ENCODE measurements at regions not wholly inside any gene's neighbourhood (a gene's known extent, or its start where the extent isn't known, plus 50 kb on each side); places are given as distances from the start of the nearest gene placed in this dataset.

DNA sequence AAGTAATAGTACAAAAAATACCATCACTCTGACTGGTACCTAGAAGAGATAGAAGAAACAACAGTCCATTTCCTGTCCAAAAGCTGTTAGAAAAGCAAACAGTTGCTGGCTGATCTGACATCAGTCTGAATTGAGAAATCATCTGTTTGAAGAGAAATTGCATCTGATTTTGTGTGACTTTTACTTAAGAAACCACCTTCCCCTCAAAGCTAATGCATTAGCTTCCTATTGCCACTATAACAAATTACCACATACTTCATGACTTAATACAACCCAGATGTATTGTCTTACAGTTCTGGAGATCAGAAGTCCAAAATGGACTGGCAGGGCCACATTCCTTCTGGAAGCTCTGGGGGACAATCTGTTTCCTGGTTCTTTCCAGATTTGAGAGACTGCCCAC is 385.9 kb upstream of the TLE4 start:
- Mint-ChIP-seq H3K4me1 (no peaks in the 10 kb centered on the region), H3K27ac (no peak overlapping the region), H3K27me3 (peaks cover 5% of the 10 kb centered on the region), H3K9me3 (peaks cover 10% of the 10 kb centered on the region), H3K4me3 (no peak overlapping the region), H3K36me3 (no peaks in the 10 kb centered on the region)

DNA sequence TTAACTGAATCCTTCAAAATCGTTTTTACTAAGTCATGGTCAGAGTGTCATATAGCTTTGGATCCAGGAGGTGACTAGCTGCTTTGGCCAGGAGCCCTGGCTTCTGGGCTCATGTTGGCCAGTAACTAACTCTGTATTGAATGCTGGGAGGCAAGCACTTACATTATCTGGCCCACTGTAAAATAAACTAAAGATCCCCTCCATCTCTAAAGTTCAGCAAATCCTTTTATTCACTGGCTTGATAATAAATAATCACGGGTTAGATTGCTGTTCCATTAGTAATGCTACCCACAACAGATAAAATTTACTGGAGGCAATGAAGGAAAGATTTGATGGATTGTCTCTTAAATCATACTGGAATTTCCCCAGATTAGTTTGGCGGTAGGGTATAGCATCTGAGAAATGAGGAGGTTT is 382.2 kb upstream of the TLE4 start:
- H3K27ac Mint-ChIP-seq = no peak overlapping the region

DNA sequence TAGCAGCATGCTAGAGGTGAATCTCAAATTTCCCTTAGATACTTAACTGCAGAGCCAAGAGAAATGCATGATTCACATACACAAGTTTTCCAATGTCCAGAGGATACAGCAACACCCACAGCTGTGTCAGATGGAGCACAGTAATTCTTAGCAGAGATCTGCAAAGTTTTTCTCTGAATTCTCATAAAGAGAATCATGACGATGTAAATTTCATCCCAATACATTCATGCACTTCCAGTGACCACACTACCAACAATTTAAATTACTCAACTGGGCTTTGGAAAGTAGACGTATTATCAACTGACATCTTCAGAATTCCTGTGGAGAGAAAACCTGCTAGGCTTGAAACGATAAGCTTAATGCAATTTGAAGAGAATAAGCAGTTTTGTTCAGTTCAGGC is 378.8 kb upstream of the TLE4 start:
- Mint-ChIP-seq H3K27me3 (peaks cover 4% of the 10 kb centered on the region), H3K4me1 (no peaks in the 10 kb centered on the region), H3K9me3 (no peaks in the 10 kb centered on the region), H3K27ac (no peak overlapping the region), H3K36me3 (no peaks in the 10 kb centered on the region), H3K4me3 (no peak overlapping the region)

More for the DNA sequence above, 382.2 kb upstream of the TLE4 start:
- H3K27me3 Mint-ChIP-seq = peaks cover 5% of the 10 kb centered on the region
- H3K9me3 Mint-ChIP-seq = peaks cover 10% of the 10 kb centered on the region
- H3K36me3 Mint-ChIP-seq = no peaks in the 10 kb centered on the region
- H3K4me3 Mint-ChIP-seq = no peak overlapping the region
- no peaks in the 10 kb centered on the region for H3K4me1 Mint-ChIP-seq

DNA sequence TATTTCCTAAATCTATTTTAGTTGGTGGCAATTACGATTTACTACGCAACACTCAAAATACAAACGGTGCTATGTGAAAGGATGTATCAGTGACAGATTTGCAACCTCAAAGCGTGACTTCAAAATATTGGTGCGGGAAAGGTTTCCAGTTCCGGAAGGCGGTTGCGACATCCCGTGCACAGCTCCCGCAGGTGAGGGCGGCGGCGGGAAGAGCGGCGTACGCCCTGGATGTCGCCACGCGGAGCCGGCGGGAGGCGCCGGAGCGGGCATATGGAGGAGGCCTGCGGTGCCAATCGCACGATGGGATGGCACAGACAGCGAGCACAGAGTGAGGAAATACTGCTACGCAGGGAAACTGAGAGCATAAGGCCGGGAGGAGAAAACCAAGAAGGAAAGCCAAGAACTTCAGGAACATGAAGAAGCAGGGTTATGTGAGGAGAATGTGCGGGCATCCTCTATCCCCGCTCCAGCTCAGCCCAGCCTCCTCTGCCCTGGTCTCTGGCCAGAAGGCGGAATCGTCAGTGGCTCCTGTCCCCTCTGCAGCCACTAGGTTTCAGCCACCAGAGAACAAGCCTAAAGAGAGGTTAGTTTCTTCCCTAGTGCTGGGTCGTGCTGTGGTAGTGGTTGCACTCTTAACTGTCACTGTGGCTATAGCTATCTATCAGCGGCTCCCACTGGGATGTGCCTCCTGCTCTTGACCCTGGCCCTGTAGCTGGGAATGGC is 378.1 kb upstream of the TLE4 start:
- H3K4me1 Mint-ChIP-seq = no peaks in the 10 kb centered on the region
- no peak overlapping the region for H3K4me3 Mint-ChIP-seq
- no peaks in the 10 kb centered on the region for H3K36me3 Mint-ChIP-seq
- no peak overlapping the region for H3K27ac Mint-ChIP-seq
- peaks cover 2% of the 10 kb centered on the region for H3K27me3 Mint-ChIP-seq
- H3K9me3 Mint-ChIP-seq = no peaks in the 10 kb centered on the region

DNA sequence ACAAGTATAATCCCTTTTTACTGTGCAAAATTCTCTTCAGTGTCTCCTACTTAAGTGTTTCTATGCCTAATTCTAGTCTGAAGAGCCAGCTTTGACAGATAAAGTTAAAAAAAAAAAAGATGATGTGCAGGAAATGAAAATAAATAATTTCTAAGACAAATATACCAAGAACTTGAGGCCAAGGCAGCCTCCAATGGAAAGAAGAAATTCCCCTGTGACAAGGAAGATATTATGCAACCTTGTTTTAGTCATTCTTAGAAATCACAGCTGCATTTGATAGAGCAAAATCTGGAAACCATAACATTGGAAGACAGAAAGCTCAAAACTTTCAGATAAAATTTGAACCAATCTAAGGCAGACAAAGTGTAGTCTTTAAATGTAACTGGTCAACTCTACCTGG is 375.9 kb upstream of the TLE4 start:
- Mint-ChIP-seq H3K4me1 (no peaks in the 10 kb centered on the region), H3K36me3 (no peaks in the 10 kb centered on the region), H3K27ac (no peak overlapping the region)

DNA sequence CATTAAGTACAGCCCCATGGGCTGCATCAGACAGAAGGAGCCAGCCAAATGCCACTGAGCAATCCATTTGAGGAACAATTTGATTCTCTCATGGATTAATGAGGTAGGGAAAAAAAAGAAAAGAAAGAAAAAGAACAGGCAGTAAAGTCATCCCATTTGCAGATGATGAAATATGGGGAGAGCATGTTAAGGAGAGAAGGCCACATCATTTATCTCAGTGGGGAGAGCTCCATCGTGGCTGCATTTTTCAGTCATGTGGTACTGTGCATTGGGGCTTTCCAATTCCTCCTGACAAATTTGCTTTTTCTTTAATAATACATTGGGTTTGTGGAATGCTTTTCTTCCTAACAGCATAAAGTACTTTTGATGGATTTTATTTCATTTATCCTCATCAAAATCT is 375.2 kb upstream of the TLE4 start:
- H3K36me3 Mint-ChIP-seq = no peaks in the 10 kb centered on the region
- no peaks in the 10 kb centered on the region for H3K4me1 Mint-ChIP-seq
- no peak overlapping the region for H3K27ac Mint-ChIP-seq
- peaks cover 6% of the 10 kb centered on the region for H3K27me3 Mint-ChIP-seq
- no peaks in the 10 kb centered on the region for H3K9me3 Mint-ChIP-seq
- no peak overlapping the region for H3K4me3 Mint-ChIP-seq

More for the DNA sequence above, 375.9 kb upstream of the TLE4 start:
- peaks cover 6% of the 10 kb centered on the region for H3K27me3 Mint-ChIP-seq
- no peaks in the 10 kb centered on the region for H3K9me3 Mint-ChIP-seq
- H3K4me3 Mint-ChIP-seq = no peak overlapping the region

DNA sequence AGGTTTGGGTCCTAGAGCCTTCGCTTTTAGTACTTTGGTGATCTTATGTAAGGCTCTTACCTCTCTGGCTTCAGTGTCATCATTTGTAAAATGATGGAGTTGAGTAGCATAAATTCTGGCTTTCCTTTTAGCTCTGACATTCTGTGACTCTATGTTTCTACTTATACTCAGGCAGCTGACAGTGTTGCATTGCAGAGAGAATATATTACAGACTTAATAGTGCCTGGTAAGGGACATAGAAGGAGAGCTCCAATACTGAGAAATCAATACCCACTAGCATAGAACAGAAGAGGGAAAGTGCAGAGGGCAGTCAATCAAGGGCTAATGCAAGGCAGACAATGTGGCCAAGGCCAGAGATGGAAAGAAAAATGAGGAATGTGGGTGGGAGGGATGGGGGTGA is 371.4 kb upstream of the TLE4 start:
- H3K9me3 Mint-ChIP-seq = no peaks in the 10 kb centered on the region
- no peak overlapping the region for H3K27ac Mint-ChIP-seq
- peaks cover 6% of the 10 kb centered on the region for H3K27me3 Mint-ChIP-seq
- no peak overlapping the region for H3K4me3 Mint-ChIP-seq
- H3K4me1 Mint-ChIP-seq = no peaks in the 10 kb centered on the region
- H3K36me3 Mint-ChIP-seq = no peaks in the 10 kb centered on the region

DNA sequence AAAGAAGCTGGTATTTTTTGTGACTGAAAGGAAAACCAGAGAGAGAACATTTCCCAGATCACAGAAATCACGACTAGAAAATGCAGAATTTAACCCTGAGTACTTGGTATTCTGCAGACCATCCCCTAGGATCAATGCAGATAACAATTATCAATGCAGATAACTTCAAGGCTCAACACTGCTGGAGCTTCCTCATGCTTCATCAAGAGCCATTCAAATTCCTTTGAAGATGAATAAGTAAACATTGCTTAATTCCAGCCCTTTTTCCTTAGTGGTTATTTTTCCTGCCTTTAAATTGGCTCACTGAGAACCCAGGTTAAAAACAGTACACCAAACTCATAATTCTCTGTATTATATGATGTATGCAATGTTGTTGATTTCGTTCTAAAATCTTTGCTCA is 370.1 kb upstream of the TLE4 start:
- H3K27ac Mint-ChIP-seq = no peak overlapping the region
- H3K27me3 Mint-ChIP-seq = peaks cover 6% of the 10 kb centered on the region
- H3K4me1 Mint-ChIP-seq = no peaks in the 10 kb centered on the region
- H3K4me3 Mint-ChIP-seq = no peak overlapping the region
- no peaks in the 10 kb centered on the region for H3K36me3 Mint-ChIP-seq
- H3K9me3 Mint-ChIP-seq = no peaks in the 10 kb centered on the region

DNA sequence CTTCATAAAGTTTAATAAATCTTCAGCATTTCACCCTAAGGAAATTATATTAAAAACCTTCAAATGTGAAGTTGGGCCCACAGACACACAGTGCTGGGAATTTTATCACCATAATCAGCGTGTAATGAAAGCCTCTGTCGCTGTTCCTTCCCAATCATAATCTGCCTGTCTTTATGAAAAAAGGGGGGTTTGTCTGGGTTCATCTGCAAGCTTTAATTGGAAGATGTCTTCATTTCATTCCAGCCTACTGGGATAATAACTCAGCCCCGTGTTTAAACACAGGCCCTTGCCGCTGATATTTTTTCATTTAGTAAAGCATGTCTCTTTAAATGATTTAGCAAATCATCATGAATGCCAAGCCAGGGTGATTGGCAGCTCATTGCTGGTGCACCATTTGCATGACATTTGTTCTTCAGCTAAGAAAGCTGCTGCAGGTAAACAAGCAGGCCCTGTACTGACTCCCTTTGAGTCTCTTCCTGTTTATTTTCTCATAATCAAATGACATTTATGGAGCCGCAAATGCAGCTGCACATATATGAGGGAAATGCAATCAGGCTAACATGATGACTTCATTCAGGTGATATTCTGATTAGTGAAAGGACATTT is 362.9 kb upstream of the TLE4 start:
- Mint-ChIP-seq H3K4me1 (no peaks in the 10 kb centered on the region), H3K9me3 (no peaks in the 10 kb centered on the region), H3K36me3 (no peaks in the 10 kb centered on the region), H3K4me3 (no peak overlapping the region), H3K27ac (no peak overlapping the region), H3K27me3 (peaks cover 4% of the 10 kb centered on the region)

DNA sequence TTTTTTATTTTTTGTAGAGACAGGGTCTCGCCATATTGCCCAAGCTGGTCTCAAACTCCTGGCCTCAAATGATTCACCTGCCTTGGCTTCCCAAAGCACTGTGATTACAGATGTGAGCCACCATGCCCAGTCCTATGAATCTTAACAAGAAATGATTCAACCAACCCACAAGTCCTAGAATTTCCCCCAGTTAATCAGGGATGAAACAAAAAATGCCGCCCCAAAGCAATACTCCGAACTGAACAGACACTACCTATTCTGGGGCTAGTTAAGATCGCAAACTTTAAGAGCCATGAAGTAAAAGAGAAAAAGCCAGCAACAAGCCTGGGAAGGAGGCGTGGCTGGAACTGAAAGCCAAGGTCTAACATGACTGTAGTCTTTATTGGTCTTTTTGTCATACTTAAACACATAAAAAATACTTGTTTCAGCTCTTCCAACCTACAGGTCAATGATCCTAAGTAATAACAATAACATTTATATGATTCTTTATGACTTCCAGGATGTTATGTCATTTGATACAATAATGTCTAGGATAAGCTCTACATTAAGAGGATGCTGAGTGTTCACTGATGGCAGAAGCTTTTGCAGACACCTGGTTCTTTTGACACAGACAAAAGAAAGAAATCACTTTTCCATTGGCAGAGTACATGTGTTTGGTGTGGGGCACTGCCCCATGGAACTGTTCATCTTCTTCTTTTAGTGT is 361.1 kb upstream of the TLE4 start:
- Mint-ChIP-seq H3K9me3 (no peaks in the 10 kb centered on the region), H3K27me3 (peaks cover 4% of the 10 kb centered on the region), H3K27ac (no peak overlapping the region), H3K4me3 (no peak overlapping the region), H3K36me3 (no peaks in the 10 kb centered on the region), H3K4me1 (no peaks in the 10 kb centered on the region)

DNA sequence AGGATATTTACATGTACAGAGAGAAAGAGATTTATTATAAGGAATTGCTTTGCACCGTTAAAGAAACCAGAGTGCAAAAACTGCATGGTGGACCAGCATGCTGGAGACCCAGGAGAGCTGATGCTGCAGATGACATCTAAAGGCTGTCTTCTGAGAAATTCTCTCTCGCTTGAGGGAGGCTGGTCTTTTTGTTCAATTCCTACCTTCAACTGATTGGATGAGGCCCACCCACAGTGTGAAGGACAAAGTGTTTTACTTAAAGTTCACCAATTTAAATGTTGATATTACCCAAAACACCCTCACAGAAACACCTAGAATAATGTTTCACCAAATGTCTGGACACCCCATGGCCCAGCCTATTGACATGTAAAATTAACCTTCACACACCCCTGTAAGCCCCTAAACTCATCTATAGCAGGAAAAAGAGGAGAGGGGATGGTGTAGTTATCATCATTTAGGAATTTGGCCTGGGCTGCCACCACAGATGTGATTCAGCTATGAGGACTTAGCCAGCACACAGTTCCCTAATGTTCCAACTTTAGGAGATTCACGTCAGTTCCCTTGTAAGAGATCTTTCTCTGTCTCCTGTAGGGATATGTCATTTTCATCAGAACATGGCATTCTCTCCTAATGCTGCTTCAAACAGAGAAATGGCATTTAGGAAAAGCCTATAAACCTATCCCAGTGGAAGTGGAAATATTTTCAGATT is 358.2 kb upstream of the TLE4 start:
- Mint-ChIP-seq H3K4me1 (no peaks in the 10 kb centered on the region), H3K36me3 (no peaks in the 10 kb centered on the region), H3K27me3 (peaks cover 4% of the 10 kb centered on the region), H3K27ac (no peak overlapping the region), H3K9me3 (no peaks in the 10 kb centered on the region), H3K4me3 (no peak overlapping the region)

DNA sequence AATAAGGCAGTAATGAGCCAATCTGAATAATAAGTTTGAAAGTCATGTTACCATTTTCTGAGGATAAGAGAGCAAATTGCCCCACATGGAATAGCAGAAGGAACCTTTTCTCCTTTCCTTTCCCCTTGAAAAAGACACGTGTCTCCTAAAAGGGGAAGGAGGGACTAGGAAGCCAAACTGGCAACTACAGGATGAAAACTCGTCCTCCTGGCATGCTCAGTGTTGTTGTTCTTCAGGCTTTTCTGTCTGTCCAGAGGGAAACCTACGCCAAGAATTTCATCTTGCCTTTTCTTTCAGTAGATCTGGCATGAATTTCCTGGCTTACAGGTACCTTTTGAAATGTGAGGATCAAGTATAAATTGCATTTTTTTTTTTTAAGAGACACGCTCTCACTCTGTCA is 355.9 kb upstream of the TLE4 start:
- peaks cover 2% of the 10 kb centered on the region for H3K27me3 Mint-ChIP-seq
- no peak overlapping the region for H3K27ac Mint-ChIP-seq
- no peak overlapping the region for H3K4me3 Mint-ChIP-seq
- no peaks in the 10 kb centered on the region for H3K4me1 Mint-ChIP-seq
- H3K9me3 Mint-ChIP-seq = no peaks in the 10 kb centered on the region
- no peaks in the 10 kb centered on the region for H3K36me3 Mint-ChIP-seq

DNA sequence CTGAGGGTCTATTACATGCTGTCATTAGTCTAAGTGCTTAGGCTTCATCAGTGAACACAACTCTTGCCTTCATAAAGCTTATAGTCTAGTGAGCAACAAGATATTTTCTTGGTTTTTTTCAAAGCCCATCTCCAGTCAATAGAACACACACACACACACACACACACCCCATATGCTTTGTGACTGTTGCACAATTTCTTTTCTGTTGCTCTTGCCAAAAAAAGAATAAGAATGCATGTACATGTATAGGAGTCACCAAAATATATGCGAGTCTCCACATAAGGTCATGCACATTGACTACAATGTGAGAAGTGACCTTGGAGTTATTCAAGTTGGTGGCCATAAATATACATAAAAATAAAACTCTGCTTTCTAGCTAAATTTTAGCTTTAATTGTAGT is 351.5 kb upstream of the TLE4 start:
- no peak overlapping the region for H3K4me3 Mint-ChIP-seq
- H3K27me3 Mint-ChIP-seq = no peaks in the 10 kb centered on the region
- H3K4me1 Mint-ChIP-seq = no peaks in the 10 kb centered on the region
- H3K27ac Mint-ChIP-seq = no peak overlapping the region
- H3K9me3 Mint-ChIP-seq = peaks cover 8% of the 10 kb centered on the region
- H3K36me3 Mint-ChIP-seq = no peaks in the 10 kb centered on the region

DNA sequence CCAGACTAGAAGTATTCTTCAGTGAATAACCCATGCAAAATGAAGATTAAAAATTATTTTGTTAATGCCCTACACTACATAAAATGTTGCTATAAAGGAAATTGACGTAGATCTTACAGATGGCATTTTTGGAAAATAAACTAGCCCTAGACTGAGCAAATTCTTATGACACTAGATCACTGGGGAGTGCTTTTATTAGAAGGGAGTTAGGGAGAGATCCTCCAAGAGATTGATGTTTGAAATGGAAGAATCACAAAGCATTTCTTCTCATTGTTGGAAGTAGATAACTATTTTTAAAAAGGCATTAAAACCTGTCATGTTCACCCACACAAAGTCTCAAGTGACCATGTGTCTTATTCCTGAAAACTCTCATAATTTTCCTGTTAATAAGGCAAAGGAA is 351.1 kb upstream of the TLE4 start:
- no peaks in the 10 kb centered on the region for H3K27me3 Mint-ChIP-seq
- H3K36me3 Mint-ChIP-seq = no peaks in the 10 kb centered on the region
- no peak overlapping the region for H3K27ac Mint-ChIP-seq
- no peaks in the 10 kb centered on the region for H3K4me1 Mint-ChIP-seq
- peaks cover 8% of the 10 kb centered on the region for H3K9me3 Mint-ChIP-seq
- no peak overlapping the region for H3K4me3 Mint-ChIP-seq

DNA sequence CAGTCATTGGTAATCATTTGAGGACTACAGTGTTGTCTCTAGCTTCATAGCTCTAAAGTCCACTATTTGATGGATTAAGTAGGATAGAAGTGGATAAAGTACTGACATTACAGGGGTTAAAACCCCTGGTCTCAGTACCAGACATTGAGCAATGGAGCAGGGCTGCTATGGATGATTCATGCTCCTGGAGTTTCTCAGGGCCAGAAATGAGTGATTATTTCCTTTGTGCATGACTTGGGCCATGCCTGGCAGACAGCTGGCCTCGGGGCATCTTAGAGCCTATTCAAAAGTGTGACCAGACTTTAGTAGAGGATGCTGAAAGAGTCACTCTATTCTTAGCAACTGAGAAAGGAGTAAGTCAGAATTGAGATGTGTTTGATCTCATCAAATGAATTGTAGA is 350.7 kb upstream of the TLE4 start:
- Mint-ChIP-seq H3K27me3 (no peaks in the 10 kb centered on the region), H3K4me3 (no peak overlapping the region), H3K36me3 (no peaks in the 10 kb centered on the region), H3K4me1 (no peaks in the 10 kb centered on the region), H3K27ac (no peak overlapping the region), H3K9me3 (peaks cover 8% of the 10 kb centered on the region)

DNA sequence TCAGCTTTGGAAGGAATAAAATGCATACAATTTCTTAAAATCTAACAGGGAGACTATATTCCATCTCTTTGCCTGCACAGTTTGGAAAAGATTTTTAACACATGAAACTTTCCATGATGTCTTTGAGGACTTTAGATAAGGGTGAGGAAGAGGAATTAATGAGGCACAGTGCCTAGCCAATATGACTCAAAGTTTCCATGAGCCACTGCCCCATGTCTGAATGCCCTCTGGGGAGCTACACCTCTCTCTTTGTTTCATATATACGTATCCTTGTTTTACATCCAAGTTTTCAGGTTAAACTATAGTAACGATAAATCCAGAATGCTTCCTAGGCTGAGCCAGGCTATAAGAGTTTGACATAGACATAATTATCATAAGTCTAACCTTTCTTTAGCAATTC is 349.3 kb upstream of the TLE4 start:
- Mint-ChIP-seq H3K27me3 (peaks cover 4% of the 10 kb centered on the region), H3K27ac (no peak overlapping the region), H3K4me1 (no peaks in the 10 kb centered on the region), H3K9me3 (peaks cover 8% of the 10 kb centered on the region), H3K4me3 (no peak overlapping the region), H3K36me3 (no peaks in the 10 kb centered on the region)

Data from activated naive CD4-positive, alpha-beta T cell treated with anti-CD3 and anti-CD28 coated beads, Interleukin-2, amount 50 U/mL, for 24 hours (primary cell).